ENCODE measurements at regions not wholly inside any gene's neighbourhood (a gene's known extent, or its start where the extent isn't known, plus 50 kb on each side); places are given as distances from the start of the nearest gene placed in this dataset.

- Mint-ChIP-seq H3K27ac (no peak overlapping the region), H3K27me3 (peaks cover 0 to 5% (median 0%) of the 10 kb centered on the region in 3 donors), H3K4me3 (no peak overlapping the region), H3K36me3 (no peaks in the 10 kb centered on the region), H3K4me1 (no peaks in the 10 kb centered on the region), H3K9me3 (no peaks in the 10 kb centered on the region)
- DNase-seq (no peak), ATAC-seq (ENCODE audit: low read depth in 2 of 2) (no peak)
These were observed 179.6 kb downstream of the GASK1B start for GRCh38 chr4:157992948-157993839.

GRCh38 chr4:157992038-157992705 lies 180.7 kb downstream of the GASK1B start:
- H3K27ac Mint-ChIP-seq = no peak overlapping the region
- ATAC-seq (ENCODE audit: low read depth in 2 of 2) = no peak
- peaks cover 0 to 5% (median 0%) of the 10 kb centered on the region in 3 donors for H3K27me3 Mint-ChIP-seq

GRCh38 chr4:157988641-157989040 lies 184.2 kb downstream of the GASK1B start:
- Mint-ChIP-seq H3K27ac (no peak overlapping the region), H3K27me3 (peaks cover 0 to 5% (median 4%) of the 10 kb centered on the region in 3 donors), H3K36me3 (no peaks in the 10 kb centered on the region), H3K4me3 (no peak overlapping the region), H3K9me3 (peaks cover 0 to 2% (median 0%) of the 10 kb centered on the region in 7 donors), H3K4me1 (no peaks in the 10 kb centered on the region)
- no peak for DNase-seq
- ATAC-seq (ENCODE audit: low read depth in 2 of 2) = no peak

More at GRCh38 chr4:157992038-157992705, 180.7 kb downstream of the GASK1B start:
- no peaks in the 10 kb centered on the region for H3K4me1 Mint-ChIP-seq
- peak; percentile 4 for DNase-seq
- no peaks in the 10 kb centered on the region for H3K9me3 Mint-ChIP-seq
- no peak overlapping the region for H3K4me3 Mint-ChIP-seq
- H3K36me3 Mint-ChIP-seq = no peaks in the 10 kb centered on the region

- Mint-ChIP-seq H3K4me3 (no peak overlapping the region), H3K27ac (no peak overlapping the region), H3K36me3 (no peaks in the 10 kb centered on the region)
These were observed 188.4 kb downstream of the GASK1B start for GRCh38 chr4:157984285-157984911.

GRCh38 chr4:157983300-157983699 lies 189.5 kb downstream of the GASK1B start:
- Mint-ChIP-seq H3K36me3 (no peaks in the 10 kb centered on the region), H3K4me3 (no peak overlapping the region), H3K9me3 (peaks cover 0 to 2% (median 0%) of the 10 kb centered on the region in 7 donors), H3K27ac (no peak overlapping the region), H3K4me1 (peaks cover 0 to 5% (median 0%) of the 10 kb centered on the region in 3 donors), H3K27me3 (peaks cover 0 to 18% (median 6%) of the 10 kb centered on the region in 3 donors)
- DNase-seq (no peak), ATAC-seq (ENCODE audit: low read depth in 2 of 2) (no peak)

More at GRCh38 chr4:157984285-157984911, 188.4 kb downstream of the GASK1B start:
- no peaks in the 10 kb centered on the region for H3K4me1 Mint-ChIP-seq
- ATAC-seq (ENCODE audit: low read depth in 2 of 2) (no peak), DNase-seq (no peak)
- H3K9me3 Mint-ChIP-seq = peaks cover 0 to 2% (median 0%) of the 10 kb centered on the region in 7 donors
- peaks cover 0 to 13% (median 0%) of the 10 kb centered on the region in 3 donors for H3K27me3 Mint-ChIP-seq

- peaks cover 0 to 5% (median 0%) of the 10 kb centered on the region in 3 donors for H3K4me1 Mint-ChIP-seq
- DNase-seq (no peak), ATAC-seq (ENCODE audit: low read depth in 2 of 2) (no peak)
- H3K27me3 Mint-ChIP-seq = peaks cover 0 to 22% (median 6%) of the 10 kb centered on the region in 3 donors
- H3K27ac Mint-ChIP-seq = no peak overlapping the region
- H3K36me3 Mint-ChIP-seq = no peaks in the 10 kb centered on the region
- H3K4me3 Mint-ChIP-seq = no peak overlapping the region
- H3K9me3 Mint-ChIP-seq = no peaks in the 10 kb centered on the region
These were observed 192.7 kb downstream of the GASK1B start for GRCh38 chr4:157980158-157980557.

GRCh38 chr4:157978680-157979361 lies 194.0 kb downstream of the GASK1B start:
- Mint-ChIP-seq H3K27me3 (peaks cover 0 to 17% (median 6%) of the 10 kb centered on the region in 3 donors), H3K4me3 (no peak overlapping the region), H3K36me3 (no peaks in the 10 kb centered on the region), H3K27ac (no peak overlapping the region), H3K4me1 (peaks cover 0 to 5% (median 0%) of the 10 kb centered on the region in 3 donors), H3K9me3 (no peaks in the 10 kb centered on the region)
- DNase-seq (peak; percentile 8), ATAC-seq (ENCODE audit: low read depth in 2 of 2) (peak; percentile 46)

- H3K9me3 Mint-ChIP-seq = no peaks in the 10 kb centered on the region
- no peaks in the 10 kb centered on the region for H3K36me3 Mint-ChIP-seq
These were observed 195.7 kb downstream of the GASK1B start for GRCh38 chr4:157977086-157977485.

GRCh38 chr4:157973297-157973696 lies 199.5 kb downstream of the GASK1B start:
- Mint-ChIP-seq H3K4me1 (no peaks in the 10 kb centered on the region), H3K4me3 (no peak overlapping the region), H3K9me3 (no peaks in the 10 kb centered on the region), H3K27me3 (peaks cover 0 to 4% (median 0%) of the 10 kb centered on the region in 3 donors), H3K27ac (no peak overlapping the region), H3K36me3 (no peaks in the 10 kb centered on the region)
- no peak for DNase-seq
- no peak for ATAC-seq (ENCODE audit: low read depth in 2 of 2)

More at GRCh38 chr4:157977086-157977485, 195.7 kb downstream of the GASK1B start:
- DNase-seq (no peak), ATAC-seq (ENCODE audit: low read depth in 2 of 2) (no peak)
- H3K4me3 Mint-ChIP-seq = no peak overlapping the region
- H3K27ac Mint-ChIP-seq = no peak overlapping the region
- peaks cover 0 to 5% (median 0%) of the 10 kb centered on the region in 3 donors for H3K4me1 Mint-ChIP-seq
- H3K27me3 Mint-ChIP-seq = peaks cover 0 to 17% (median 6%) of the 10 kb centered on the region in 3 donors

GRCh38 chr4:157964463-157964862 lies 208.4 kb downstream of the GASK1B start:
- Mint-ChIP-seq H3K27ac (no peak overlapping the region), H3K27me3 (no peaks in the 10 kb centered on the region), H3K4me1 (no peaks in the 10 kb centered on the region), H3K36me3 (no peaks in the 10 kb centered on the region), H3K4me3 (no peak overlapping the region), H3K9me3 (peaks cover 0 to 2% (median 0%) of the 10 kb centered on the region in 7 donors)
- DNase-seq (no peak), ATAC-seq (ENCODE audit: low read depth in 2 of 2) (no peak)

GRCh38 chr4:157961229-157961990 lies 211.4 kb downstream of the GASK1B start:
- peaks cover 0 to 2% (median 0%) of the 10 kb centered on the region in 7 donors for H3K9me3 Mint-ChIP-seq
- ATAC-seq (ENCODE audit: low read depth in 2 of 2) = no peak
- no peaks in the 10 kb centered on the region for H3K4me1 Mint-ChIP-seq
- no peaks in the 10 kb centered on the region for H3K36me3 Mint-ChIP-seq
- no peak for DNase-seq
- H3K4me3 Mint-ChIP-seq = no peak overlapping the region
- H3K27me3 Mint-ChIP-seq = no peaks in the 10 kb centered on the region
- no peak overlapping the region for H3K27ac Mint-ChIP-seq

GRCh38 chr4:157957905-157958304 lies 214.9 kb downstream of the GASK1B start:
- no peak for ATAC-seq (ENCODE audit: low read depth in 2 of 2)
- H3K27me3 Mint-ChIP-seq = no peaks in the 10 kb centered on the region
- H3K4me1 Mint-ChIP-seq = no peaks in the 10 kb centered on the region
- H3K4me3 Mint-ChIP-seq = no peak overlapping the region
- no peaks in the 10 kb centered on the region for H3K36me3 Mint-ChIP-seq
- no peaks in the 10 kb centered on the region for H3K9me3 Mint-ChIP-seq
- no peak for DNase-seq
- no peak overlapping the region for H3K27ac Mint-ChIP-seq
